K562 (cell line): ENCODE measurements at regions not wholly inside any gene's neighbourhood (a gene's known extent, or its start where the extent isn't known, plus 50 kb on each side); places are given as distances from the start of the nearest gene placed in this dataset.

Experiments
- ATAC-seq: fragments of 200-7000 bp; cut with Tn5 transposase; 3 replicates; pipeline ENCODE4 v1.9.1; 2020; ENCODE audit warnings: moderate library complexity
- BruUV-seq: library from RNA; stranded (reverse); fragments of 400-500 nt; replicated peaks from 2 replicates; lab custom pipeline; 2021; lab: Mats Ljungman, UMichigan
- CTCF ChIA-PET: fragments of 300-600 bp; formaldehyde crosslinking; extraction: SDS; loops from one replicate; lab custom pipeline; 2021; ENCODE audit warnings: low intra/inter-chr PET ratio; lab: Yijun Ruan, JAX
- POLR2A ChIA-PET: fragments of 300-600, 350-650 bp; sonication (Branson Sonifier 250); formaldehyde crosslinking; extraction: SDS; loops from one replicate; lab custom pipeline; 2021; ENCODE audit warnings: antibody characterized with exemption, inconsistent platforms; lab: Yijun Ruan, JAX
- DNase-seq, 4 experiments: peaks; one replicate each; pipeline versions ENCODE4 v3.0.0 to v3.0.0-alpha.2; 2011 to 2018; ENCODE audit warnings: low spot score in 3 of 4, mixed read lengths in 3 of 4; ENCODE audit errors: extremely low read depth in 1 of 4
- FAIRE-seq: peaks from 2 replicates; lab custom pipeline; 2011; peaks lifted over from hg19 to GRCh38; lab: Jason Lieb, UNC
- H2AFZ ChIP-seq: 2 replicates; pipeline ENCODE4 v1.6.0; 2011; ENCODE audit warnings: low read depth, low read length, control low read depth, inconsistent platforms
- H3K27ac ChIP-seq: fragments of 200-600 bp; 3 replicates; pipeline ENCODE4 v1.8.0; 2011; ENCODE audit warnings: low read depth, mild to moderate bottlenecking, control low read depth, inconsistent platforms, low read length, moderate library complexity, mixed read lengths; ENCODE audit errors: extremely low read depth
- H3K27me3 ChIP-seq, 2 experiments: fragments of 300-600 bp in 1 of 2; 2 replicates in 1 of 2; 3 replicates in 1 of 2; pipeline versions ENCODE4 v1.6.0 to v1.8.0; 2011; ENCODE audit warnings: inconsistent platforms in 2 of 2, low read length in 2 of 2, mild to moderate bottlenecking in 1 of 2, mixed read lengths in 1 of 2, moderate library complexity in 1 of 2; ENCODE audit not compliant: control insufficient read depth in 2 of 2, insufficient read depth in 2 of 2
- H3K36me3 ChIP-seq: fragments of 300-600 bp; 3 replicates; pipeline ENCODE4 v1.8.0; 2011; ENCODE audit warnings: mild to moderate bottlenecking, low read length, inconsistent platforms; ENCODE audit not compliant: control insufficient read depth, insufficient read depth
- H3K4me1 ChIP-seq, 2 experiments: fragments of 200-600 bp in 1 of 2; replicated peaks in 1 of 2; 2 replicates in 1 of 2; 3 replicates in 1 of 2; pipeline versions ENCODE4 v1.5.1 to v1.8.0; 2011; ENCODE audit warnings: inconsistent platforms in 2 of 2, low read length in 2 of 2, mild to moderate bottlenecking in 1 of 2, mixed read lengths in 1 of 2, moderate library complexity in 1 of 2; ENCODE audit not compliant: control insufficient read depth in 2 of 2, insufficient read depth in 2 of 2
- H3K4me2 ChIP-seq: 2 replicates; pipeline ENCODE4 v1.6.1; 2011; ENCODE audit warnings: low read length, control low read depth, inconsistent platforms, mixed read lengths; ENCODE audit not compliant: insufficient read depth
- H3K4me3 ChIP-seq: fragments of 200-600 bp; sonication (generic), shearing (Covaris generic); 2 replicates; pipeline ENCODE4 v1.5.1; 2016; ENCODE audit warnings: control low read depth, inconsistent platforms
- H3K79me2 ChIP-seq: fragments of 200-600 bp; 3 replicates; pipeline ENCODE4 v1.8.0; 2011; ENCODE audit warnings: low read length, inconsistent platforms; ENCODE audit not compliant: control insufficient read depth, insufficient read depth
- H3K9ac ChIP-seq, 2 experiments: 2 replicates each; pipeline versions ENCODE4 v1.6.0 to v1.6.1; 2011; ENCODE audit warnings: low read depth in 2 of 2, low read length in 2 of 2, control low read depth in 1 of 2, inconsistent platforms in 1 of 2, mild to moderate bottlenecking in 1 of 2, mixed read lengths in 1 of 2; ENCODE audit not compliant: insufficient read depth in 1 of 2
- H3K9me1 ChIP-seq: one replicate; pipeline ENCODE4 v1.6.0; 2011; ENCODE audit warnings: inconsistent platforms, mild to moderate bottlenecking, low read length, moderate library complexity; ENCODE audit not compliant: control insufficient read depth, insufficient read depth
- H3K9me3 ChIP-seq: replicated peaks from 2 replicates; pipeline ENCODE4 v1.5.1; 2011; ENCODE audit warnings: low read depth, low read length, inconsistent platforms; ENCODE audit not compliant: control insufficient read depth, insufficient read depth
- H4K20me1 ChIP-seq: replicated peaks from 2 replicates; pipeline ENCODE4 v1.6.1; 2011; ENCODE audit warnings: low read length, inconsistent platforms, mixed read lengths; ENCODE audit not compliant: control insufficient read depth, insufficient read depth
- BHLHE40 ChIP-seq: IDR thresholded peaks from 2 replicates; pipeline ENCODE4 v1.6.1; 2011; ENCODE audit warnings: low read length, improper control_type of control experiment
- HLTF ChIP-seq: fragments of 450-650 bp; IDR thresholded peaks from 2 replicates; pipeline ENCODE4 v1.6.1; 2016
- HMGN3 ChIP-seq: IDR thresholded peaks from 2 replicates; pipeline ENCODE4 v1.6.1; 2011; ENCODE audit warnings: borderline replicate concordance, low read depth, mild to moderate bottlenecking, mixed read lengths, low read length; ENCODE audit not compliant: insufficient read length; ENCODE audit errors: extremely low read depth
- KHSRP ChIP-seq: fragments of 450-650 bp; IDR thresholded peaks from 2 replicates; pipeline ENCODE4 v1.6.1; 2017
- SLC30A9 ChIP-seq: fragments of 250-450 bp; sonication (Bioruptor Pico); IDR thresholded peaks from 2 replicates; pipeline ENCODE4 v1.8.0; 2022; ENCODE audit warnings: mild to moderate bottlenecking, moderate library complexity
- ZBTB8A ChIP-seq: fragments of 450-650 bp; IDR thresholded peaks from 2 replicates; pipeline ENCODE4 v1.6.1; 2018; ENCODE audit warnings: mild to moderate bottlenecking, moderate library complexity; ENCODE audit not compliant: partially characterized antibody
- ZNF408 ChIP-seq: fragments of 250-450 bp; sonication (Bioruptor Pico); IDR thresholded peaks from 2 replicates; pipeline ENCODE4 v1.4.0; 2020; ENCODE audit warnings: low read depth, mild to moderate bottlenecking, moderate library complexity
- ZNF764 ChIP-seq: fragments of 250-450 bp; sonication (Bioruptor Pico); IDR thresholded peaks from 2 replicates; pipeline ENCODE4 v1.4.0; 2020; ENCODE audit warnings: low read depth, mild to moderate bottlenecking, moderate library complexity
- in situ Hi-C: fragments of 300-500 bp; cut with MboI; formaldehyde crosslinking; loops from 4 replicates; pipeline ENCODE4 v1.15.0; 2018; ENCODE audit warnings: inconsistent platforms, mixed read lengths
- intact Hi-C: fragments of 100-400 bp; cut with micrococcal nuclease; formaldehyde crosslinking; loops from 2 replicates; pipeline ENCODE4 v1.14.2; 2022
- TF ChIP-seq, protein P1 (sequence below): sonication (generic); formaldehyde crosslinking; IDR thresholded peaks from 2 replicates; pipeline ENCODE4 v1.8.0; 2022; ENCODE audit warnings: mild to moderate bottlenecking, low read depth, missing genetic modification reagents
- TF ChIP-seq, protein P2 (sequence below): IDR thresholded peaks from 3 replicates; pipeline ENCODE4 v1.6.1; 2011; ENCODE audit warnings: borderline replicate concordance, mild to moderate bottlenecking; ENCODE audit not compliant: insufficient read length, insufficient read depth

DNA sequence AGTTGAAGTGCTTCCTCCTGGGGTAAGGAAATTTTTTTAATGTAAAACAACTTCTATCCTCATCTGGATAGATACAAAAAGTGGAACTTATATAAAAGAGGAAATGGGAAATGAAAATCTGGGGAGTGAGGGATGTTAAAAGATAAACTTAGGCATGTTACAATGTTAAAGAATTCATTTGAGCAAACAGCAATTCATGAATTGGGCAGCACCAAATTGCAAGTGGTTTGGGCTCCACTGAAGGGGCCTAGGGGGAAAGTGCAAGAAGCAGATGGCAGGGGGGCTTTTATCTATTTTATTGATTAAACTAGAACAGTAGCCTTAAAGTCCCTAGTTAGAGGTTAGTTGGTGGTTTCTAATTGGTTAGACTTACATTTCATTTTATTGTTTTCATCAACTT is 118.1 kb upstream of the NAP1L1 start:
- no peaks in the 10 kb centered on the region for H3K9me1 ChIP-seq
- intact Hi-C loops: no loop called here
- peaks cover 0 to 21% of the 10 kb centered on the region in 2 experiments; a peak in 3 of 5 replicates for H3K4me1 ChIP-seq
- H3K36me3 ChIP-seq: no peaks in the 10 kb centered on the region
- H4K20me1 ChIP-seq: no peaks in the 10 kb centered on the region
- no peak overlapping the region for H3K27ac ChIP-seq
- no peak for TF ChIP-seq KHSRP
- no peak for TF ChIP-seq BHLHE40
- TF ChIP-seq, protein P1, sequence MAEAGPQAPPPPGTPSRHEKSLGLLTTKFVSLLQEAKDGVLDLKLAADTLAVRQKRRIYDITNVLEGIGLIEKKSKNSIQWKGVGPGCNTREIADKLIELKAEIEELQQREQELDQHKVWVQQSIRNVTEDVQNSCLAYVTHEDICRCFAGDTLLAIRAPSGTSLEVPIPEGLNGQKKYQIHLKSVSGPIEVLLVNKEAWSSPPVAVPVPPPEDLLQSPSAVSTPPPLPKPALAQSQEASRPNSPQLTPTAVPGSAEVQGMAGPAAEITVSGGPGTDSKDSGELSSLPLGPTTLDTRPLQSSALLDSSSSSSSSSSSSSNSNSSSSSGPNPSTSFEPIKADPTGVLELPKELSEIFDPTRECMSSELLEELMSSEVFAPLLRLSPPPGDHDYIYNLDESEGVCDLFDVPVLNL (CRISPR knock-in tag): no peak
- TF ChIP-seq HMGN3: no peak
- TF ChIP-seq HLTF: no peak
- TF ChIP-seq ZNF408 (CRISPR knock-in tag): no peak
- TF ChIP-seq ZNF764 (CRISPR knock-in tag): no peak
- no peak for TF ChIP-seq ZBTB8A
- TF ChIP-seq, protein P2, sequence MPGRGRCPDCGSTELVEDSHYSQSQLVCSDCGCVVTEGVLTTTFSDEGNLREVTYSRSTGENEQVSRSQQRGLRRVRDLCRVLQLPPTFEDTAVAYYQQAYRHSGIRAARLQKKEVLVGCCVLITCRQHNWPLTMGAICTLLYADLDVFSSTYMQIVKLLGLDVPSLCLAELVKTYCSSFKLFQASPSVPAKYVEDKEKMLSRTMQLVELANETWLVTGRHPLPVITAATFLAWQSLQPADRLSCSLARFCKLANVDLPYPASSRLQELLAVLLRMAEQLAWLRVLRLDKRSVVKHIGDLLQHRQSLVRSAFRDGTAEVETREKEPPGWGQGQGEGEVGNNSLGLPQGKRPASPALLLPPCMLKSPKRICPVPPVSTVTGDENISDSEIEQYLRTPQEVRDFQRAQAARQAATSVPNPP: no peak
- TF ChIP-seq SLC30A9 (CRISPR knock-in tag): no peak
- FAIRE-seq (no peak), ATAC-seq (no peak), DNase-seq (no peak)
- no peak overlapping the region for H3K9ac ChIP-seq
- no peak overlapping the region for H3K4me2 ChIP-seq
- BruUV-seq: no TSS peak
- H3K27me3 ChIP-seq: no peaks in the 10 kb centered on the region
- ChIA-PET CTCF (no interaction called here), POLR2A (interaction anchor here (0.9 kb wide), 1 partner anchor 9 kb away, joined by 3 read pairs; no protein-coding TSS in a partner anchor)
- in situ Hi-C loops: no loop called here
- H3K4me3 ChIP-seq: no peak overlapping the region
- no peaks in the 10 kb centered on the region for H3K79me2 ChIP-seq
- 0 out of 2 replicates have a peak, but pooled peaks cover 3% of the 10 kb centered on the region for H3K9me3 ChIP-seq
- H2AFZ ChIP-seq: no peak overlapping the region
